ENCODE measurements at regions not wholly inside any gene's neighbourhood (a gene's known extent, or its start where the extent isn't known, plus 50 kb on each side); places are given as distances from the start of the nearest gene placed in this dataset.
"Not testable (repeated sequence)": the region's sequence is repeated elsewhere in the genome, so short reads cannot be mapped to it uniquely, and the experiment has no call there.

GRCh38 chr2:239666855-239667376 is 266.1 kb upstream of the HDAC4 start:
- DNase-seq, result peak; percentile 83

- no peak for DNase-seq
Measured at GRCh38 chr2:239666053-239666854, 265.4 kb upstream of the HDAC4 start.

- no peak for DNase-seq
Measured at GRCh38 chr2:239664216-239664810, 263.5 kb upstream of the HDAC4 start.

GRCh38 chr2:239663364-239663924 is 262.6 kb upstream of the HDAC4 start:
- no peak for DNase-seq

- no peak for DNase-seq
Measured at GRCh38 chr2:239662413-239663120, 261.7 kb upstream of the HDAC4 start.

GRCh38 chr2:239661334-239662312 is 260.8 kb upstream of the HDAC4 start:
- no peak for DNase-seq

- no peak for DNase-seq
Measured at GRCh38 chr2:239660390-239661230, 259.8 kb upstream of the HDAC4 start.

- DNase-seq, result no peak
Measured at GRCh38 chr2:239657992-239658391, 257.2 kb upstream of the HDAC4 start.

GRCh38 chr2:239657236-239657635 is 256.4 kb upstream of the HDAC4 start:
- DNase-seq, result no peak

GRCh38 chr2:239654266-239654665 is 253.4 kb upstream of the HDAC4 start:
- no peak for DNase-seq

GRCh38 chr2:239651859-239652258 is 251.0 kb upstream of the HDAC4 start:
- no peak for DNase-seq

- DNase-seq, result no peak
Measured at GRCh38 chr2:239650674-239651073, 249.9 kb upstream of the HDAC4 start.

GRCh38 chr2:239649309-239649708 is 248.5 kb upstream of the HDAC4 start:
- DNase-seq, result no peak

GRCh38 chr2:239648607-239649006 is 247.8 kb upstream of the HDAC4 start:
- DNase-seq, result no peak

- DNase-seq, result no peak
Measured at GRCh38 chr2:239647052-239647819, 246.4 kb upstream of the HDAC4 start.

- no peak for DNase-seq
Measured at GRCh38 chr2:239646184-239646583, 245.4 kb upstream of the HDAC4 start.

GRCh38 chr2:239644594-239644993 is 243.8 kb upstream of the HDAC4 start:
- not testable (repeated sequence) for DNase-seq

GRCh38 chr2:239644011-239644410 is 243.2 kb upstream of the HDAC4 start:
- no peak for DNase-seq

GRCh38 chr2:239642406-239643004 is 241.7 kb upstream of the HDAC4 start:
- no peak for DNase-seq

- DNase-seq, result not testable (repeated sequence)
Measured at GRCh38 chr2:239641904-239642303, 241.1 kb upstream of the HDAC4 start.
